ENCODE measurements at regions not wholly inside any gene's neighbourhood (a gene's known extent, or its start where the extent isn't known, plus 50 kb on each side); places are given as distances from the start of the nearest gene placed in this dataset.

DNA sequence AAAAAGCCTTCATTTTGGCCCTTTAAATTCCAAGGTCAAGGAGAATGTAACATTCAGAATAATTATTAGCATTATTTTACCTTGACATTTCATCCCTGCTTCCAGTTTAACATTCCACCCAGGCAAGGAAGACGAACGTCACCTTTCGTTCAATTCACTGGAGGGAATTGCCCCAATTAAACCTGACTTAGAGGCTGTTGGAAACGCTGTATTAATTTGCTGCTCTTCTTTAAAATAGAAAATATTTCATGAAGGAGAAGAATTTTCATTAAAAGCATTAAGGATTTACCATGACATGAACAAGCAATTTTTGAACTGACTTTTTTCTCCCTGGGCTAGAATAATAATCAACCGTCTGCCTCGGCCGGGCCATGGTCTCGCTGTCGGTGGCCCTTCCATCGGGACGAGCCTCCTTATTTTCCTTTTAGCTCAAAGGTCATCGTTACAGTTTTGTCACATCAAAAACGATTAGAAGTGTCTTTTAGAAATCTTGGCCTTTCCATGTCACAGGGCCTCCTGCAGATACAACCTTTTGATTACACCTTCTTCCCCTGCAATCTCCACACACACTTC lies 282.9 kb upstream of the SOX4 start:
- Mint-ChIP-seq H3K4me3 (no peak overlapping the region), H3K4me1 (ENCODE audit: low read depth) (no peaks in the 10 kb centered on the region), H3K27me3 (peaks cover 2% of the 10 kb centered on the region), H3K36me3 (ENCODE audit: low read depth) (no peaks in the 10 kb centered on the region), H3K9me3 (no peaks in the 10 kb centered on the region), H3K27ac (no peak overlapping the region)
- DNase-seq: no peak
- TF ChIP-seq, protein P1, sequence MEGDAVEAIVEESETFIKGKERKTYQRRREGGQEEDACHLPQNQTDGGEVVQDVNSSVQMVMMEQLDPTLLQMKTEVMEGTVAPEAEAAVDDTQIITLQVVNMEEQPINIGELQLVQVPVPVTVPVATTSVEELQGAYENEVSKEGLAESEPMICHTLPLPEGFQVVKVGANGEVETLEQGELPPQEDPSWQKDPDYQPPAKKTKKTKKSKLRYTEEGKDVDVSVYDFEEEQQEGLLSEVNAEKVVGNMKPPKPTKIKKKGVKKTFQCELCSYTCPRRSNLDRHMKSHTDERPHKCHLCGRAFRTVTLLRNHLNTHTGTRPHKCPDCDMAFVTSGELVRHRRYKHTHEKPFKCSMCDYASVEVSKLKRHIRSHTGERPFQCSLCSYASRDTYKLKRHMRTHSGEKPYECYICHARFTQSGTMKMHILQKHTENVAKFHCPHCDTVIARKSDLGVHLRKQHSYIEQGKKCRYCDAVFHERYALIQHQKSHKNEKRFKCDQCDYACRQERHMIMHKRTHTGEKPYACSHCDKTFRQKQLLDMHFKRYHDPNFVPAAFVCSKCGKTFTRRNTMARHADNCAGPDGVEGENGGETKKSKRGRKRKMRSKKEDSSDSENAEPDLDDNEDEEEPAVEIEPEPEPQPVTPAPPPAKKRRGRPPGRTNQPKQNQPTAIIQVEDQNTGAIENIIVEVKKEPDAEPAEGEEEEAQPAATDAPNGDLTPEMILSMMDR (IDR thresholded peaks at IDR 0.05): no peak
- ChIA-PET POLR2A (interaction anchor here (0.6 kb wide), 1 partner anchor 37 kb away, joined by 3 read pairs; no protein-coding TSS in a partner anchor), CTCF (no interaction called here)
- ATAC-seq: no peak
- intact Hi-C loops (cut with micrococcal nuclease): no loop called here

DNA sequence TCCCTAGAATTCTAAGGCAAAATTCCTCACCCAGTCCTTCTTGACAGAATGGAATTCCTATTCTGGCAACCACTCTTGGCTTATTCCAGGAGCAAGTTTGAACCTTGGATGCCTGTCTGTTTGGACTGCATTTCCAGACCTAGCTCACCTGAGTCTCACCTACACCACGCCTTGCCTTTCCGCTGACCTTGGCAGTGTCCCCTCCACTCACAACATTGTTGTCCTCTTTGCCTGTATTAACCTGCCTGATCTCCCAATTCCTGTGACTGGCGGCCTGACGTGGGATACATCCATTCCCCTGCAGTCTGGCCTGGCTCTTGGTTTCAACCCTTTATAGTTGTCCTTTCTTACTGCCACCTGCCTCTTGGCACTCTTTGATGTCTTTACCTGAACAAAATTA lies 281.4 kb upstream of the SOX4 start:
- POLR2A ChIA-PET: no interaction called here
- no peak for ATAC-seq
- CTCF ChIA-PET: no interaction called here

GRCh38 chr6:21317642-21318041 lies 275.9 kb upstream of the SOX4 start:
- ChIA-PET POLR2A (no interaction called here), CTCF (no interaction called here)
- Mint-ChIP-seq H3K4me1 (ENCODE audit: low read depth) (no peaks in the 10 kb centered on the region), H3K27me3 (peaks cover 4% of the 10 kb centered on the region), H3K27ac (no peak overlapping the region), H3K4me3 (no peak overlapping the region), H3K36me3 (ENCODE audit: low read depth) (no peaks in the 10 kb centered on the region), H3K9me3 (peaks cover 2% of the 10 kb centered on the region)
- no peak for DNase-seq
- intact Hi-C loops (cut with micrococcal nuclease): no loop called here
- TF ChIP-seq, protein P1 (IDR thresholded peaks at IDR 0.05): no peak
- ATAC-seq: no peak

More for the DNA sequence above, 281.4 kb upstream of the SOX4 start:
- Mint-ChIP-seq H3K27ac (no peak overlapping the region), H3K4me1 (ENCODE audit: low read depth) (no peaks in the 10 kb centered on the region), H3K9me3 (no peaks in the 10 kb centered on the region), H3K4me3 (no peak overlapping the region), H3K36me3 (ENCODE audit: low read depth) (no peaks in the 10 kb centered on the region), H3K27me3 (peaks cover 2% of the 10 kb centered on the region)
- TF ChIP-seq, protein P1 (IDR thresholded peaks at IDR 0.05): no peak
- no peak for DNase-seq
- intact Hi-C loops (cut with micrococcal nuclease): no loop called here

GRCh38 chr6:21321076-21321475 lies 272.5 kb upstream of the SOX4 start:
- CTCF ChIA-PET: no interaction called here
- no peak for ATAC-seq
- intact Hi-C loops (cut with micrococcal nuclease): no loop called here
- H3K27me3 Mint-ChIP-seq: peaks cover 4% of the 10 kb centered on the region
- peaks cover 2% of the 10 kb centered on the region for H3K9me3 Mint-ChIP-seq
- DNase-seq: no peak
- POLR2A ChIA-PET: no interaction called here
- H3K4me1 Mint-ChIP-seq (ENCODE audit: low read depth): no peaks in the 10 kb centered on the region
- TF ChIP-seq, protein P1 (IDR thresholded peaks at IDR 0.05): no peak
- no peak overlapping the region for H3K27ac Mint-ChIP-seq
- H3K36me3 Mint-ChIP-seq (ENCODE audit: low read depth): no peaks in the 10 kb centered on the region
- no peak overlapping the region for H3K4me3 Mint-ChIP-seq

- no peak overlapping the region for H3K27ac Mint-ChIP-seq
- intact Hi-C loops (cut with micrococcal nuclease): no loop called here
- H3K4me1 Mint-ChIP-seq (ENCODE audit: low read depth): no peaks in the 10 kb centered on the region
- no peak overlapping the region for H3K4me3 Mint-ChIP-seq
- peaks cover 2% of the 10 kb centered on the region for H3K9me3 Mint-ChIP-seq
- DNase-seq: no peak
- no peaks in the 10 kb centered on the region for H3K36me3 Mint-ChIP-seq (ENCODE audit: low read depth)
- TF ChIP-seq, protein P1 (IDR thresholded peaks at IDR 0.05): no peak
- ChIA-PET CTCF (no interaction called here), POLR2A (no interaction called here)
- H3K27me3 Mint-ChIP-seq: peaks cover 4% of the 10 kb centered on the region
- no peak for ATAC-seq
Measured at GRCh38 chr6:21321531-21321930, 272.0 kb upstream of the SOX4 start.
